HepG2 (cell line): ENCODE measurements at regions not wholly inside any gene's neighbourhood (a gene's known extent, or its start where the extent isn't known, plus 50 kb on each side); places are given as distances from the start of the nearest gene placed in this dataset.

Experiments
- CBX1 ChIP-seq: IDR thresholded peaks from one replicate; pipeline ENCODE4 v1.6.1; 2016; ENCODE audit warnings: antibody characterized with exemption, low read depth
- MBNL3 ChIP-seq: fragments of 250-450 bp; sonication (Bioruptor Pico); conservative IDR thresholded peaks from 2 replicates; pipeline ENCODE4 v1.8.0; 2022; ENCODE audit warnings: mild to moderate bottlenecking, inconsistent platforms
- TOPORS ChIP-seq: sonication (generic); formaldehyde crosslinking; IDR thresholded peaks from 2 replicates; pipeline ENCODE4 v1.8.0; 2023; ENCODE audit warnings: mild to moderate bottlenecking, missing genetic modification reagents
- ZFAT ChIP-seq: sonication (generic); formaldehyde crosslinking; conservative IDR thresholded peaks from 2 replicates; pipeline ENCODE4 v1.8.1; 2023; ENCODE audit warnings: missing genetic modification reagents, inconsistent platforms
- ZNF253 ChIP-seq: sonication (generic); formaldehyde crosslinking; IDR thresholded peaks from 2 replicates; pipeline ENCODE4 v1.8.0; 2022; ENCODE audit warnings: mild to moderate bottlenecking, missing genetic modification reagents, borderline replicate concordance
- ZNF563 ChIP-seq: sonication (generic); formaldehyde crosslinking; IDR thresholded peaks from 2 replicates; pipeline ENCODE4 v1.8.0; 2022; ENCODE audit warnings: mild to moderate bottlenecking, moderate library complexity, missing genetic modification reagents
- TF ChIP-seq, protein P1 (sequence below): sonication (generic); formaldehyde crosslinking; IDR thresholded peaks from 2 replicates; pipeline ENCODE4 v1.4.0; 2020; ENCODE audit warnings: missing genetic modification reagents, borderline replicate concordance
- TF ChIP-seq, protein P2 (sequence below): sonication (generic); IDR thresholded peaks from 2 replicates; pipeline ENCODE4 v1.6.1; 2016; ENCODE audit warnings: low read depth, borderline replicate concordance
- TF ChIP-seq, protein P3 (sequence below): IDR thresholded peaks from 2 replicates; pipeline ENCODE4 v1.6.1; 2016; ENCODE audit warnings: low read depth, missing genetic modification reagents, missing compliant biosample characterization

DNA sequence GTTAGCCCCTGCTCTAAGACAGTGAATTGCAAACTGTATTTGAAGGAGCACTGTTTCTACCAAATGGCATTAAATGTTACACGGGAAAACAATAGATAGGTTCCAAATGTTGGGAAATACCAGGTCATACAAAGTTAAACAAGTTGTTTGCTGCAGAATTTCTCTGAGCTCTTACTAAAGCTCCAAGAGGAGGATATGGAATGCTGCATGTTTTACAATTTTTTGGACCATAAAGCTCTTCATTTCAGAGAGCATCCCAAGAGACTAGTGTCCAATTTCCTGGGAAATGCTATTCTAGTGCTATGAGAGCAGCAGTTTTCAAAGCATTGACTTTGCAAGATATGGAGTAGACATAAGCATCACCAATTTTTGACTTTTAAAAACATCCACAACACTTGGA lies 155.6 kb upstream of the CCDC68 start (continued):
- TF ChIP-seq, protein P1, sequence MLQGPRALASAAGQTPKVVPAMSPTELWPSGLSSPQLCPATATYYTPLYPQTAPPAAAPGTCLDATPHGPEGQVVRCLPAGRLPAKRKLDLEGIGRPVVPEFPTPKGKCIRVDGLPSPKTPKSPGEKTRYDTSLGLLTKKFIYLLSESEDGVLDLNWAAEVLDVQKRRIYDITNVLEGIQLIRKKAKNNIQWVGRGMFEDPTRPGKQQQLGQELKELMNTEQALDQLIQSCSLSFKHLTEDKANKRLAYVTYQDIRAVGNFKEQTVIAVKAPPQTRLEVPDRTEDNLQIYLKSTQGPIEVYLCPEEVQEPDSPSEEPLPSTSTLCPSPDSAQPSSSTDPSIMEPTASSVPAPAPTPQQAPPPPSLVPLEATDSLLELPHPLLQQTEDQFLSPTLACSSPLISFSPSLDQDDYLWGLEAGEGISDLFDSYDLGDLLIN (CRISPR knock-in tag): no peak
- TF ChIP-seq TOPORS (CRISPR knock-in tag): no peak
- TF ChIP-seq, protein P2, sequence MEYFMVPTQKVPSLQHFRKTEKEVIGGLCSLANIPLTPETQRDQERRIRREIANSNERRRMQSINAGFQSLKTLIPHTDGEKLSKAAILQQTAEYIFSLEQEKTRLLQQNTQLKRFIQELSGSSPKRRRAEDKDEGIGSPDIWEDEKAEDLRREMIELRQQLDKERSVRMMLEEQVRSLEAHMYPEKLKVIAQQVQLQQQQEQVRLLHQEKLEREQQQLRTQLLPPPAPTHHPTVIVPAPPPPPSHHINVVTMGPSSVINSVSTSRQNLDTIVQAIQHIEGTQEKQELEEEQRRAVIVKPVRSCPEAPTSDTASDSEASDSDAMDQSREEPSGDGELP: no peak
- TF ChIP-seq ZNF253 (CRISPR knock-in tag): no peak
- TF ChIP-seq, protein P3, sequence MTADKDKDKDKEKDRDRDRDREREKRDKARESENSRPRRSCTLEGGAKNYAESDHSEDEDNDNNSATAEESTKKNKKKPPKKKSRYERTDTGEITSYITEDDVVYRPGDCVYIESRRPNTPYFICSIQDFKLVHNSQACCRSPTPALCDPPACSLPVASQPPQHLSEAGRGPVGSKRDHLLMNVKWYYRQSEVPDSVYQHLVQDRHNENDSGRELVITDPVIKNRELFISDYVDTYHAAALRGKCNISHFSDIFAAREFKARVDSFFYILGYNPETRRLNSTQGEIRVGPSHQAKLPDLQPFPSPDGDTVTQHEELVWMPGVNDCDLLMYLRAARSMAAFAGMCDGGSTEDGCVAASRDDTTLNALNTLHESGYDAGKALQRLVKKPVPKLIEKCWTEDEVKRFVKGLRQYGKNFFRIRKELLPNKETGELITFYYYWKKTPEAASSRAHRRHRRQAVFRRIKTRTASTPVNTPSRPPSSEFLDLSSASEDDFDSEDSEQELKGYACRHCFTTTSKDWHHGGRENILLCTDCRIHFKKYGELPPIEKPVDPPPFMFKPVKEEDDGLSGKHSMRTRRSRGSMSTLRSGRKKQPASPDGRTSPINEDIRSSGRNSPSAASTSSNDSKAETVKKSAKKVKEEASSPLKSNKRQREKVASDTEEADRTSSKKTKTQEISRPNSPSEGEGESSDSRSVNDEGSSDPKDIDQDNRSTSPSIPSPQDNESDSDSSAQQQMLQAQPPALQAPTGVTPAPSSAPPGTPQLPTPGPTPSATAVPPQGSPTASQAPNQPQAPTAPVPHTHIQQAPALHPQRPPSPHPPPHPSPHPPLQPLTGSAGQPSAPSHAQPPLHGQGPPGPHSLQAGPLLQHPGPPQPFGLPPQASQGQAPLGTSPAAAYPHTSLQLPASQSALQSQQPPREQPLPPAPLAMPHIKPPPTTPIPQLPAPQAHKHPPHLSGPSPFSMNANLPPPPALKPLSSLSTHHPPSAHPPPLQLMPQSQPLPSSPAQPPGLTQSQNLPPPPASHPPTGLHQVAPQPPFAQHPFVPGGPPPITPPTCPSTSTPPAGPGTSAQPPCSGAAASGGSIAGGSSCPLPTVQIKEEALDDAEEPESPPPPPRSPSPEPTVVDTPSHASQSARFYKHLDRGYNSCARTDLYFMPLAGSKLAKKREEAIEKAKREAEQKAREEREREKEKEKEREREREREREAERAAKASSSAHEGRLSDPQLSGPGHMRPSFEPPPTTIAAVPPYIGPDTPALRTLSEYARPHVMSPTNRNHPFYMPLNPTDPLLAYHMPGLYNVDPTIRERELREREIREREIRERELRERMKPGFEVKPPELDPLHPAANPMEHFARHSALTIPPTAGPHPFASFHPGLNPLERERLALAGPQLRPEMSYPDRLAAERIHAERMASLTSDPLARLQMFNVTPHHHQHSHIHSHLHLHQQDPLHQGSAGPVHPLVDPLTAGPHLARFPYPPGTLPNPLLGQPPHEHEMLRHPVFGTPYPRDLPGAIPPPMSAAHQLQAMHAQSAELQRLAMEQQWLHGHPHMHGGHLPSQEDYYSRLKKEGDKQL (CRISPR knock-in tag): no peak
- TF ChIP-seq CBX1: no peak
- TF ChIP-seq MBNL3 (CRISPR knock-in tag): no peak
- TF ChIP-seq ZNF563 (CRISPR knock-in tag): no peak
- no peak for TF ChIP-seq ZFAT (CRISPR knock-in tag)
